ENCODE measurements at regions not wholly inside any gene's neighbourhood (a gene's known extent, or its start where the extent isn't known, plus 50 kb on each side); places are given as distances from the start of the nearest gene placed in this dataset.

- no peak for TF ChIP-seq CTCF (IDR thresholded peaks at IDR 0.05)
- no peak for TF ChIP-seq CHD2 (IDR thresholded peaks at IDR 0.05; ENCODE audit: low read length, partially characterized antibody)
- no peak for TF ChIP-seq NR3C1 (IDR thresholded peaks at IDR 0.05)
- no peak for TF ChIP-seq JUNB (IDR thresholded peaks at IDR 0.05)
- no peak for TF ChIP-seq JUN (IDR thresholded peaks at IDR 0.05)
- TF ChIP-seq RAD21 (conservative IDR thresholded peaks at IDR 0.05 in 1 of 2, IDR thresholded peaks at IDR 0.05 in 1 of 2), result no peak
Measured at GRCh38 chr10:89924261-89924660, 222.9 kb downstream of the KIF20B start.
